Astrocyte of the spinal cord (primary cell): ENCODE measurements at regions not wholly inside any gene's neighbourhood (a gene's known extent, or its start where the extent isn't known, plus 50 kb on each side); places are given as distances from the start of the nearest gene placed in this dataset.

Experiments
- DNase-seq: peaks from one replicate; pipeline ENCODE4 v3.0.0; 2011; ENCODE audit warnings: low read depth, low spot score
- H3K4me3 ChIP-seq: 2 replicates; pipeline ENCODE4 v1.5.1; 2011; ENCODE audit warnings: low read depth, mild to moderate bottlenecking, low read length, moderate library complexity
- in situ Hi-C: cut with HindIII; loops from 2 replicates; pipeline ENCODE4 v1.10.0; 2017; ENCODE audit warnings: low sequenced_read_pairs
- TF ChIP-seq, protein P1 (sequence below): IDR thresholded peaks from 2 replicates; pipeline ENCODE4 v1.5.1; 2012; ENCODE audit warnings: low read depth, mild to moderate bottlenecking, low read length, inconsistent platforms

GRCh38 chr1:183716286-183716685, 63.2 kb upstream of the APOBEC4 start:
- in situ Hi-C loops, result no loop called here
- no peak for DNase-seq
- TF ChIP-seq, protein P1, sequence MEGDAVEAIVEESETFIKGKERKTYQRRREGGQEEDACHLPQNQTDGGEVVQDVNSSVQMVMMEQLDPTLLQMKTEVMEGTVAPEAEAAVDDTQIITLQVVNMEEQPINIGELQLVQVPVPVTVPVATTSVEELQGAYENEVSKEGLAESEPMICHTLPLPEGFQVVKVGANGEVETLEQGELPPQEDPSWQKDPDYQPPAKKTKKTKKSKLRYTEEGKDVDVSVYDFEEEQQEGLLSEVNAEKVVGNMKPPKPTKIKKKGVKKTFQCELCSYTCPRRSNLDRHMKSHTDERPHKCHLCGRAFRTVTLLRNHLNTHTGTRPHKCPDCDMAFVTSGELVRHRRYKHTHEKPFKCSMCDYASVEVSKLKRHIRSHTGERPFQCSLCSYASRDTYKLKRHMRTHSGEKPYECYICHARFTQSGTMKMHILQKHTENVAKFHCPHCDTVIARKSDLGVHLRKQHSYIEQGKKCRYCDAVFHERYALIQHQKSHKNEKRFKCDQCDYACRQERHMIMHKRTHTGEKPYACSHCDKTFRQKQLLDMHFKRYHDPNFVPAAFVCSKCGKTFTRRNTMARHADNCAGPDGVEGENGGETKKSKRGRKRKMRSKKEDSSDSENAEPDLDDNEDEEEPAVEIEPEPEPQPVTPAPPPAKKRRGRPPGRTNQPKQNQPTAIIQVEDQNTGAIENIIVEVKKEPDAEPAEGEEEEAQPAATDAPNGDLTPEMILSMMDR, result no peak
- no peak overlapping the region for H3K4me3 ChIP-seq

DNA sequence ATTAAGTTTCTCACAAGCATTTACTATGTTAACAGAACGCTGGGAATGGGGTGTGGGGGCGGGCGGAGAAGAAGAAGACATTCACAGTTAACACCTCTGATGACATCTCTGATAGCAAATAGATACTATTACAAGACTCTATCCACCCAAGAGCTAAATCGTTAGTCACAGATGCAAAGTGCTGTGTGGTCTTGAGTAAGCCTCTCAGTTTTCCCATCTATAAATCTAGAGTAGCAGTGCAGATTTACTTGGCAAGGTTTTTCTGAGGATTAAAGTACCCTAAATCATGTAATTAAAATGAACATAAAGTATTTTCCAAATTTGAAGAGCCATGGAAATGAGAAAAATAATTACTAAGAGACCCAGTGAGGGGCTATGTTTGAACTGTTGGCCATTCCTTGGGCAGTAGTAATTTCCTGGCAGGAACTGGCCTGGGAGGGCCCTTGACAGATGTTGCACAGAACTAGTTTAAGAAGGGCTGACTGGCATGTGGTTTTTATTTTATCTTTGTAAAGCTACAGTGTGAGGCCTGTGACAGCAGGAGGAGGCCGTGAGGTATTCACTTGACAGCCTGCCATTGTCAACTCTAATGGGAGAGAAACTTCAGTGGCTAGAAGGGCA, 58.7 kb upstream of the APOBEC4 start:
- in situ Hi-C loops, result no loop called here
- DNase-seq, result peak; percentile 76
- TF ChIP-seq, protein P1, result peak; percentile 1
- no peak overlapping the region for H3K4me3 ChIP-seq

DNA sequence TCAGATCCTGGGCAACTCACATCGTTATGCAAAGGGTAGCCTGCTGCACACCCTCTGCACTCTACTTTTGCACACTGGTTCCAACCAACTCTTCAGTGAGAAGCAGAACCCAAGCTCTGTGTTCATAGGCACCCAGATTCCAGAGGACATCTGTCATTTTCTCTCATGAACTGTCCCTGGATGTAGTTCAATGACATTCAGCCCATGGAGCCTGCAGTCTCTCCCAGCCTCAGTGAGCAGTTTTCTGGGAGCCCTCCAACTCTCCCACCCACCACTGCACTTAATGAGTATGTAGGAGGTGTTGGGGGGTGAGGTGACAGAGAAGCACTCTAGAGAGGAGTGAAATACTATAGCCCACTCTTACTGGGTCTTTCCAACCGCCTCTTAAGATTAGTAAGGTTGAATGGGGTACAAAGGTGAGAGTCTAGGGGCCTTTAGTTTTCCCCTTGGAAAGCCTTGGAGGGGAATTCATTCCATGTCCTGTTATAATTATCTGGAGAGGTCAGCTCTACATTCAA, 58.1 kb upstream of the APOBEC4 start:
- in situ Hi-C loops, result no loop called here
- DNase-seq, result no peak
- no peak overlapping the region for H3K4me3 ChIP-seq
- TF ChIP-seq, protein P1, result no peak

DNA sequence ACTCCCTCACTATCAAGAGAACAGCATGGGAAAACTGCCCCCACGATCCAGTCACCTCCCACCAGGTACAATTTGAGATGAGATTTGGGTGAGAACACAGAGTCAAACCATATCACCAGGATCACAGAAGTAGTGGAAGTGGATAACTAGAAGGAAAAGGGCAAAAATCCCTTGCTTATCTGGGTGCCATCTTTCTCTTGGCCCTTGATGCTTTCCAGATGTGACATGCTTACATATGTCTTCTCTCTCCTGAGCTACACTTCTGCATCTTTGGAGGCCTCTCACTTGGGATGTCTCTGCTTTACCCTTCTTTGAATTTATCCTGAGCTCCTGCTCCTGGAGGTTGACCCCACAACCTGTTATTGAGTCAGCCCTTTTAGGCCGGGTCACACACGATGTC, 57.6 kb upstream of the APOBEC4 start:
- no peak for DNase-seq
- in situ Hi-C loops, result no loop called here
- no peak overlapping the region for H3K4me3 ChIP-seq
- TF ChIP-seq, protein P1, result no peak

GRCh38 chr1:183710333-183710732, 57.2 kb upstream of the APOBEC4 start:
- no peak overlapping the region for H3K4me3 ChIP-seq
- TF ChIP-seq, protein P1, result no peak
- in situ Hi-C loops, result no loop called here
- no peak for DNase-seq

DNA sequence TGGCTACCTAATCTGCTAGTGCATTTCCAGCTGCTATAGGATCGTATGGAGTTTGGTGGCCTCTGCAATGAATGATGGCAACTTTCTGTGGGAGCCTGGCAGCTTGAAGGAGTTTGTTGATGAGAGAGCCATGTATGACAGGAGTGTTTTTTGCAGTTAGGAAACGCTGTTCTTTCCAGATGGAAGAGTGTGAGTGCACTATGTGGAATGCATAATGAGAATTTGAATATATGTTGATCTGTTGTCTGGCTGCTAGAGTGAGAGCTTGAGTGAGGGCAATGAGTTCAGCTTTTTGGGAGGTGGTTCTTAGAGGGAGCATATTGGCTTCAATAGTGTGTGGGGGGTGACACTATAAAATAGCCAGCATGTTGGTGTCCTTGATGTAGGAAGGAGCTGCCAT, 51.0 kb upstream of the APOBEC4 start:
- H3K4me3 ChIP-seq, result no peak overlapping the region
- TF ChIP-seq, protein P1, result no peak
- in situ Hi-C loops, result no loop called here
- DNase-seq, result no peak
